Endothelial cell (in vitro differentiated cells): ENCODE measurements at regions not wholly inside any gene's neighbourhood (a gene's known extent, or its start where the extent isn't known, plus 50 kb on each side); places are given as distances from the start of the nearest gene placed in this dataset.
A peak's percentile ranks its signal among the peaks of the same experiment; 100 is the strongest.

ENCODE experiments used
- DNase-seq: peaks from one replicate; pipeline ENCODE4 v3.0.0; 2021; ENCODE audit warnings: low spot score
- H3K27ac Mint-ChIP-seq: one replicate; pipeline ENCODE4 v1.8.0; 2021; ENCODE audit warnings: mixed read lengths, inconsistent platforms; ENCODE audit not compliant: unreplicated experiment
- H3K27me3 Mint-ChIP-seq: one replicate; pipeline ENCODE4 v1.8.0; 2021; ENCODE audit warnings: mild to moderate bottlenecking, moderate library complexity, mixed read lengths, inconsistent platforms; ENCODE audit not compliant: unreplicated experiment
- H3K36me3 Mint-ChIP-seq: one replicate; pipeline ENCODE4 v1.8.0; 2021; ENCODE audit warnings: mild to moderate bottlenecking, low read depth, mixed read lengths, inconsistent platforms; ENCODE audit not compliant: unreplicated experiment
- H3K4me1 Mint-ChIP-seq: one replicate; pipeline ENCODE4 v1.8.0; 2021; ENCODE audit warnings: mild to moderate bottlenecking, mixed read lengths, inconsistent platforms; ENCODE audit not compliant: unreplicated experiment
- H3K4me3 Mint-ChIP-seq: one replicate; pipeline ENCODE4 v1.8.0; 2021; ENCODE audit warnings: mild to moderate bottlenecking, mixed read lengths, inconsistent platforms; ENCODE audit not compliant: unreplicated experiment
- H3K9me3 Mint-ChIP-seq: one replicate; pipeline ENCODE4 v1.8.0; 2021; ENCODE audit warnings: mixed read lengths, inconsistent platforms; ENCODE audit not compliant: unreplicated experiment
- TF ChIP-seq, protein P1 (sequence below): fragments of 200-600 bp; sonication (generic); IDR thresholded peaks from one replicate; pipeline ENCODE4 v1.5.0; 2021; ENCODE audit warnings: antibody characterized with exemption; ENCODE audit not compliant: unreplicated experiment

DNA sequence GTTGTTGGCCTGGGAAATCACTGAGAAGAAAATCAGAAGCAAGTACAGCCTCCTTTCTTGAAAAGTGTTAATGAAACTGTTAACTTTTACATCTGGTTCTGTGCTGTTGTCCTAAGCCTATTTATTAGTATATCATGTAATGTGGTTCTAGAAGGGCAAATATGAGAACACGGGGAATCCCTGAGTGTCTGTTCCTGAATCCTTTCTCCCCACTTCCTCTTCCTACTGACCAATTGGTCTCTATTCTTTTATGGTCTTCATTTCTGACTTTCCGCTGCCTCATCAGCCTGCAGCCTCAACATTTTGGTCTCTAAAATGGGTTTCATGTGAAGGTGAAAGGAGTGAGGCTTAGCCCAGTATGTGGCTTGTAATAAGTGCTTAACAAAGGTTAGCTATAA lies 159.9 kb upstream of the MAMLD1 start:
- no peak for DNase-seq
- Mint-ChIP-seq H3K36me3 (no peaks in the 10 kb centered on the region), H3K9me3 (no peaks in the 10 kb centered on the region)

DNA sequence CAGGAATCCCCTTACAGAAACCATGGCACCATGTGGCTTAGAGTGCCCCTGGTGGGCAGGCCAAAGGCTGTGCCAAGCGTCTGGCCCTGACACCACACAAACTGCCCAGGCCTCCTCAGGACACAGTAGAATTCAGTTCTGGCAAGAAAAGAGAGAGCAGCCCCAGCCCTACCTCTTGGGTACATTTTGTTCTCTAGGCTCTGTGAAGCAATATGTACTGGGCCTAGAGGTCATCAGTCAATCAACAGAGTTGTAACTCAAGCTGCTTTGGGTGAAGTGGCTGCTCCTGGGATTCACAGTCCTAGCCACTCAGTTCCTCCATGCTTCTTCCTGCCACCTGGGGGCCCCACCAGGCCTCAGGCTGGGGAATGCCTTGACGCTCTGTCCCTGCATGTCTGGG lies 158.1 kb upstream of the MAMLD1 start:
- DNase-seq, result no peak
- Mint-ChIP-seq H3K4me3 (no peak overlapping the region), H3K9me3 (no peaks in the 10 kb centered on the region), H3K36me3 (no peaks in the 10 kb centered on the region), H3K27ac (no peak overlapping the region), H3K4me1 (peaks cover 6% of the 10 kb centered on the region), H3K27me3 (peaks cover 4% of the 10 kb centered on the region)
- TF ChIP-seq, protein P1, sequence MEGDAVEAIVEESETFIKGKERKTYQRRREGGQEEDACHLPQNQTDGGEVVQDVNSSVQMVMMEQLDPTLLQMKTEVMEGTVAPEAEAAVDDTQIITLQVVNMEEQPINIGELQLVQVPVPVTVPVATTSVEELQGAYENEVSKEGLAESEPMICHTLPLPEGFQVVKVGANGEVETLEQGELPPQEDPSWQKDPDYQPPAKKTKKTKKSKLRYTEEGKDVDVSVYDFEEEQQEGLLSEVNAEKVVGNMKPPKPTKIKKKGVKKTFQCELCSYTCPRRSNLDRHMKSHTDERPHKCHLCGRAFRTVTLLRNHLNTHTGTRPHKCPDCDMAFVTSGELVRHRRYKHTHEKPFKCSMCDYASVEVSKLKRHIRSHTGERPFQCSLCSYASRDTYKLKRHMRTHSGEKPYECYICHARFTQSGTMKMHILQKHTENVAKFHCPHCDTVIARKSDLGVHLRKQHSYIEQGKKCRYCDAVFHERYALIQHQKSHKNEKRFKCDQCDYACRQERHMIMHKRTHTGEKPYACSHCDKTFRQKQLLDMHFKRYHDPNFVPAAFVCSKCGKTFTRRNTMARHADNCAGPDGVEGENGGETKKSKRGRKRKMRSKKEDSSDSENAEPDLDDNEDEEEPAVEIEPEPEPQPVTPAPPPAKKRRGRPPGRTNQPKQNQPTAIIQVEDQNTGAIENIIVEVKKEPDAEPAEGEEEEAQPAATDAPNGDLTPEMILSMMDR, result no peak

More for the DNA sequence above, 159.9 kb upstream of the MAMLD1 start:
- Mint-ChIP-seq H3K27me3 (peaks cover 4% of the 10 kb centered on the region), H3K4me3 (no peak overlapping the region), H3K27ac (peak overlapping the region; percentile 72), H3K4me1 (peaks cover 6% of the 10 kb centered on the region)
- TF ChIP-seq, protein P1, result no peak

DNA sequence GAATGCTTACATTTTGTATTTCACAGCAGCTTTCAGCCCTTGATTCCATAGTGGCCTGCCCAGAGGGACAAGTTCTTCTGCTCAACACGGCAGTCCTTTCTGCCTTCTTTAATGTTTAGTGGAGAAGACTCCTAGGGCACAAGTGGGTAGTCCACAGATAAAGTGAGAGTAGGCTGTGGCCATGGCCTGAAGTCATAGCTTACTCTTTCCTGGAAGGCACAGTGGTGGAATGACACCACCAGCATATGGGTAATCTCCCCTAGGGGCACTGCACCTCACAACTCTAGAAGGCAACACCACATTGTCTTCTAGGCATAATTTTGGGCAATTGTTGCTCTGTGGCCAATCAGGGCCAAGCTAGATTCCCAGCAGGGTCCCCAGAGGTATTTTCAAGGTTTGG lies 155.4 kb upstream of the MAMLD1 start:
- Mint-ChIP-seq H3K27ac (no peak overlapping the region), H3K36me3 (no peaks in the 10 kb centered on the region), H3K27me3 (peaks cover 2% of the 10 kb centered on the region), H3K4me3 (no peak overlapping the region), H3K9me3 (no peaks in the 10 kb centered on the region), H3K4me1 (peaks cover 14% of the 10 kb centered on the region)
- TF ChIP-seq, protein P1, result no peak
- no peak for DNase-seq

DNA sequence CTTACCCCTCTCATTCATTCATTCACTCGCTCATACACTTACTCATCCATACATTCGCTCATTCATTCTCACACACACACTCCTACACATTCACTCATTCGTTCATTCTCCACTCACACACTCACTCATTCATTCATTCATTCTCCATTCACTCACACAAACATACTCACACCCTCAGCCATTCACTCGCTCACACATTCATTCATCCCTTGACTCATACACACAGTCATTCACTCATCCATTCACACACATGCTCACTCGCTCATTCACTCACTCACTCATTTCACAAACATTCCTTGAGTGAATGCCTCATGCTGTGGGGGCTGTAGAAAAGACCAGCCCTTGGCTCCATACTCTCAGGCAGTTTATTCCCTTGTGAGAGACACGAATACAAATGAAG lies 151.1 kb upstream of the MAMLD1 start:
- TF ChIP-seq, protein P1, result no peak

DNA sequence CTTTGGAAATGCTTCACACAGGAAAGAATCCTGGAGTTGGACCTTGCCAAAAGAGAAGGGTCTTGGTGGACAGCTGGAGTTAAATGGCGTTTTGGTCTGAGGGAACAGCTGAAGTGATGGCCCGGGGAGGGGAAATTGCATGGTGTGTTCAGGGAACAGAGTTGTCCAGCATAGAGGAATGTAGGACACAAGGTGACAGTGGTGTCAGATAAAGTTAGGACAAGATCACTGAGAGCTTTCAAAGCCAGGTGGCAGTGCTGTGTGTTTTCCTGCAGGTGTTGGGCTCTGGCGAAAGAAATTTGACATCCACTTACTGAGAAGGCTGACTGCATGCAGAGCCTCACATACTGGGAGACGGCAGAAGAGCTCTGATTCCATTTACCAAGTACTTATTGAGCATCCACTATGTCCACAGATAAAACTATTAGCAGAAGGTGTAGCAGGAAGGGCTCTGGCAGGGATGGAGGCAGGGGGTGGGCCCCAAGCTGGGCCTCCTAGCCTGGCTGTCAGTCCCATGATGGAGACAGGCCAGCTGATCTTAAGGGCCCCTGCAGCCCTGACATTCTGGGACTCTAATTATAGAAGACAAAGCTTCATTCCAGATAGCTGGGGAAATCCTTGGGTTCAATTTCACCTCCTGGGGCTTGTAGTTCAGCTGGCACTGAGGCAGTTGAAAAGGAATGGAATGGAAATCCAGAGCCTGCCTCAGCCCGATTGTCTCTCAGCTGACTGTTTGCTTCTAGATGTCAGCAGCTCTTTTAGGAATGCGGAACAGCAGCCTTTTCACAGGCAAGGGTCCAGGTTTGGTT lies 150.2 kb upstream of the MAMLD1 start:
- no peaks in the 10 kb centered on the region for H3K36me3 Mint-ChIP-seq
- peaks cover 16% of the 10 kb centered on the region for H3K4me1 Mint-ChIP-seq
- no peaks in the 10 kb centered on the region for H3K27me3 Mint-ChIP-seq
- H3K4me3 Mint-ChIP-seq, result peak overlapping the region; percentile 21
- H3K27ac Mint-ChIP-seq, result peak overlapping the region; percentile 92
- TF ChIP-seq, protein P1, result no peak
- DNase-seq, result peak; percentile 3
- no peaks in the 10 kb centered on the region for H3K9me3 Mint-ChIP-seq

More for the DNA sequence above, 151.1 kb upstream of the MAMLD1 start:
- Mint-ChIP-seq H3K4me1 (peaks cover 16% of the 10 kb centered on the region), H3K27ac (no peak overlapping the region), H3K36me3 (no peaks in the 10 kb centered on the region), H3K9me3 (no peaks in the 10 kb centered on the region), H3K4me3 (no peak overlapping the region), H3K27me3 (no peaks in the 10 kb centered on the region)
- DNase-seq, result no peak
